ENCODE measurements at regions not wholly inside any gene's neighbourhood (a gene's known extent, or its start where the extent isn't known, plus 50 kb on each side); places are given as distances from the start of the nearest gene placed in this dataset.

DNA sequence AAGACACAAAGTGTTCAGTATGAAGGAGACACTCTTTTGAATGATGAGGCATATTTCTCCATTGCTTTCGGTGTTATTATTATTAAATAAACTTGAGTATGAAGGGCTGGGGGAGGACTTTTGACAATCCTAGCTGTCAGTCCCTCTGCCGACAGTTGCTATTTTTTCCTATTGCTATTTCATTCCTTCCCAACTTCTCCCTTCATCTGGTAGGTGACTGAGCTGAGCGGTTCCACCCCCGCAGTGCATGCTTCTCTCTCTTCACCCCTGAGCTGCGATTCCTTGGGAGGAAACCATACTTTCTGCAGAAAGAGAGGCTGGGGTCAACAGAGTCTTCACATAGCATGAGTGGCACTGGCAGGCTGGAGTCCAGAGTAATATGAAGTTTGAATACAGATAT is 261.2 kb upstream of the TAC1 start:
- TF ChIP-seq CTCF (IDR thresholded peaks at IDR 0.05) (no peak), POLR2A (IDR thresholded peaks at IDR 0.05) (no peak)
